GM10266 (cell line): ENCODE measurements at regions not wholly inside any gene's neighbourhood (a gene's known extent, or its start where the extent isn't known, plus 50 kb on each side); places are given as distances from the start of the nearest gene placed in this dataset.

Experiments used
- DNase-seq: peaks from one replicate; pipeline ENCODE4 v3.0.0; 2012; ENCODE audit errors: extremely low spot score
- CTCF ChIP-seq: IDR thresholded peaks from 2 replicates; pipeline ENCODE4 v1.5.1; 2012; ENCODE audit warnings: mild to moderate bottlenecking, low read depth; ENCODE audit not compliant: control insufficient read depth, insufficient read depth; ENCODE audit errors: missing control alignments

GRCh38 chr7:156160811-156161210 is 348.5 kb upstream of the SHH start:
- no peak for DNase-seq
- no peak for TF ChIP-seq CTCF

GRCh38 chr7:156158693-156159092 is 346.4 kb upstream of the SHH start:
- no peak for TF ChIP-seq CTCF
- DNase-seq = no peak

- DNase-seq = no peak
- no peak for TF ChIP-seq CTCF
Observed at GRCh38 chr7:156158213-156158612, 345.9 kb upstream of the SHH start.

GRCh38 chr7:156157409-156158012 is 345.2 kb upstream of the SHH start:
- DNase-seq = no peak
- no peak for TF ChIP-seq CTCF

- no peak for TF ChIP-seq CTCF
- peak; percentile 24 for DNase-seq
Observed at GRCh38 chr7:156156734-156157408, 344.6 kb upstream of the SHH start.

GRCh38 chr7:156155988-156156733 is 343.9 kb upstream of the SHH start:
- no peak for TF ChIP-seq CTCF
- no peak for DNase-seq

- no peak for DNase-seq
- no peak for TF ChIP-seq CTCF
Observed at GRCh38 chr7:156153590-156153989, 341.3 kb upstream of the SHH start.
